H9 (cell line): ENCODE measurements at regions not wholly inside any gene's neighbourhood (a gene's known extent, or its start where the extent isn't known, plus 50 kb on each side); places are given as distances from the start of the nearest gene placed in this dataset.

Experiments
- DNase-seq: peaks from one replicate; pipeline ENCODE4 v3.0.0-alpha.2; 2017
- H2AFZ ChIP-seq: one replicate; pipeline ENCODE4 v1.6.1; 2013; ENCODE audit warnings: mild to moderate bottlenecking, low read length, control low read depth, moderate library complexity
- H2AK5ac ChIP-seq: 2 replicates; pipeline ENCODE4 v1.6.1; 2013; ENCODE audit warnings: low read length, control low read depth, mixed read lengths; ENCODE audit not compliant: insufficient read length
- H2BK120ac ChIP-seq: one replicate; pipeline ENCODE4 v1.6.1; 2013; ENCODE audit warnings: low read depth, mild to moderate bottlenecking, low read length, control low read depth, inconsistent platforms; ENCODE audit not compliant: poor library complexity, severe bottlenecking
- H2BK12ac ChIP-seq: 2 replicates; pipeline ENCODE4 v1.6.1; 2013; ENCODE audit warnings: low read length, control low read depth, mixed read lengths, low read depth; ENCODE audit not compliant: insufficient read length
- H2BK15ac ChIP-seq: 2 replicates; pipeline ENCODE4 v1.6.1; 2013; ENCODE audit warnings: low read depth, low read length, control low read depth
- H2BK20ac ChIP-seq: one replicate; pipeline ENCODE4 v1.6.1; 2013; ENCODE audit warnings: low read depth, mild to moderate bottlenecking, low read length, control low read depth, inconsistent platforms; ENCODE audit not compliant: poor library complexity, severe bottlenecking
- H2BK5ac ChIP-seq: 2 replicates; pipeline ENCODE4 v1.6.1; 2013; ENCODE audit warnings: low read length, control low read depth, mixed read lengths; ENCODE audit not compliant: insufficient read length
- H3K14ac ChIP-seq: 2 replicates; pipeline ENCODE4 v1.6.1; 2013; ENCODE audit warnings: low read length, control low read depth; ENCODE audit not compliant: insufficient read depth
- H3K18ac ChIP-seq: 2 replicates; pipeline ENCODE4 v1.6.1; 2013; ENCODE audit warnings: low read depth, mild to moderate bottlenecking, mixed read lengths, low read length, control low read depth; ENCODE audit not compliant: insufficient read length
- H3K23ac ChIP-seq: 2 replicates; pipeline ENCODE4 v1.6.1; 2013; ENCODE audit warnings: low read length, control low read depth, mixed read lengths, low read depth; ENCODE audit not compliant: insufficient read length
- H3K23me2 ChIP-seq: 2 replicates; pipeline ENCODE4 v1.6.1; 2013; ENCODE audit warnings: low read depth, mild to moderate bottlenecking, mixed read lengths, low read length, control low read depth; ENCODE audit not compliant: insufficient read length, poor library complexity, severe bottlenecking
- H3K27ac ChIP-seq: 2 replicates; pipeline ENCODE4 v1.5.1; 2013; ENCODE audit warnings: low read length, control low read depth, mixed read lengths, low read depth; ENCODE audit not compliant: insufficient read length
- H3K27me3 ChIP-seq: 2 replicates; pipeline ENCODE4 v1.6.1; 2013; ENCODE audit warnings: low read length, control low read depth, inconsistent platforms; ENCODE audit not compliant: insufficient read depth
- H3K4ac ChIP-seq: 2 replicates; pipeline ENCODE4 v1.6.1; 2013; ENCODE audit warnings: low read depth, mild to moderate bottlenecking, control low read depth, inconsistent platforms, low read length, moderate library complexity
- H3K4me1 ChIP-seq: 2 replicates; pipeline ENCODE4 v1.6.1; 2013; ENCODE audit warnings: low read length, control low read depth, inconsistent platforms; ENCODE audit not compliant: insufficient read depth
- H3K4me2 ChIP-seq: 2 replicates; pipeline ENCODE4 v1.6.1; 2013; ENCODE audit warnings: low read length, control low read depth, mixed read lengths; ENCODE audit not compliant: insufficient read length, insufficient read depth
- H3K56ac ChIP-seq: 2 replicates; pipeline ENCODE4 v1.6.1; 2013; ENCODE audit warnings: low read depth, mild to moderate bottlenecking, mixed read lengths, low read length, control low read depth; ENCODE audit not compliant: insufficient read length
- H3K79me1 ChIP-seq: 2 replicates; pipeline ENCODE4 v1.6.1; 2013; ENCODE audit warnings: low read depth, mild to moderate bottlenecking, moderate library complexity, low read length, control low read depth, inconsistent platforms; ENCODE audit not compliant: insufficient read depth, poor library complexity, severe bottlenecking
- H3K79me2 ChIP-seq: 2 replicates; pipeline ENCODE4 v1.6.1; 2013; ENCODE audit warnings: low read length, control low read depth, inconsistent platforms; ENCODE audit not compliant: insufficient read depth
- H3K9ac ChIP-seq: 2 replicates; pipeline ENCODE4 v1.6.1; 2013; ENCODE audit warnings: low read length, control low read depth, mixed read lengths; ENCODE audit not compliant: insufficient read length; ENCODE audit errors: extremely low read depth
- H3K9me3 ChIP-seq: one replicate; pipeline ENCODE4 v1.6.1; 2013; ENCODE audit warnings: low read depth, low read length, inconsistent platforms; ENCODE audit not compliant: control insufficient read depth
- H3T11ph ChIP-seq: one replicate; pipeline ENCODE4 v1.6.1; 2013; ENCODE audit warnings: mild to moderate bottlenecking, low read length, control low read depth, inconsistent platforms
- H4K20me1 ChIP-seq: one replicate; pipeline ENCODE4 v1.6.1; 2013; ENCODE audit not compliant: control insufficient read depth, insufficient read length, insufficient read depth
- H4K5ac ChIP-seq: 2 replicates; pipeline ENCODE4 v1.6.1; 2013; ENCODE audit warnings: low read depth, mild to moderate bottlenecking, mixed read lengths, low read length, control low read depth; ENCODE audit not compliant: insufficient read length
- H4K8ac ChIP-seq: replicated peaks from 2 replicates; pipeline ENCODE4 v1.6.1; 2013; ENCODE audit warnings: low read length, control low read depth, mixed read lengths, low read depth; ENCODE audit not compliant: insufficient read length
- H4K91ac ChIP-seq: 2 replicates; pipeline ENCODE4 v1.6.1; 2013; ENCODE audit warnings: low read depth, mild to moderate bottlenecking, moderate library complexity, mixed read lengths, low read length, control low read depth; ENCODE audit not compliant: insufficient read length
- H3K27ac Mint-ChIP-seq, 3 experiments: 2 replicates in 2 of 3; 3 replicates in 1 of 3; pipeline ENCODE4 v1.8.0; 2020 to 2021; ENCODE audit warnings: mixed read lengths in 3 of 3, mild to moderate bottlenecking in 1 of 3, moderate library complexity in 1 of 3
- H3K27me3 Mint-ChIP-seq: 2 replicates; pipeline ENCODE4 v1.8.0; 2021; ENCODE audit warnings: low read depth, mild to moderate bottlenecking, moderate library complexity, mixed read lengths
- H3K36me3 Mint-ChIP-seq, 3 experiments: 2 replicates in 2 of 3; 3 replicates in 1 of 3; pipeline ENCODE4 v1.8.0; 2020 to 2021; ENCODE audit warnings: low read depth in 3 of 3, mixed read lengths in 3 of 3; ENCODE audit not compliant: insufficient read depth in 1 of 3
- H3K4me1 Mint-ChIP-seq, 2 experiments: 2 replicates each; pipeline ENCODE4 v1.8.0; 2020; ENCODE audit warnings: mixed read lengths in 2 of 2
- H3K4me3 Mint-ChIP-seq, 2 experiments: 2 replicates in 1 of 2; 3 replicates in 1 of 2; pipeline ENCODE4 v1.8.0; 2020 to 2021; ENCODE audit warnings: mild to moderate bottlenecking in 2 of 2, mixed read lengths in 2 of 2, moderate library complexity in 1 of 2
- H3K9me3 Mint-ChIP-seq, 2 experiments: 2 replicates in 1 of 2; 3 replicates in 1 of 2; pipeline ENCODE4 v1.8.0; 2020; ENCODE audit warnings: mild to moderate bottlenecking in 2 of 2, mixed read lengths in 2 of 2, moderate library complexity in 1 of 2
- WGBS: extraction: QIAGEN DNeasy Blood & Tissue Kit; methylation state at CpG from one replicate; pipeline ENCODE4 v1.1.7; 2013; ENCODE audit warnings: missing lambda C conversion rate, low lambda C conversion rate, mixed read lengths; ENCODE audit not compliant: insufficient read length; ENCODE audit errors: extremely low coverage; 5-methylcytosine and 5-hydroxymethylcytosine counted together
- TF ChIP-seq, protein P1 (sequence below): fragments of 200-600 bp; sonication (generic); conservative IDR thresholded peaks from 3 replicates; pipeline ENCODE4 v1.8.0; 2021; ENCODE audit warnings: antibody characterized with exemption, mild to moderate bottlenecking

GRCh38 chr9:135340726-135341475 is 138.7 kb upstream of the PPP1R26 start:
- Histone ChIP-seq H3K27ac (peak overlapping the region; percentile 10), H2BK15ac (no peak overlapping the region)
- DNase-seq: no peak

More at GRCh38 chr9:135340726-135341475, 138.7 kb upstream of the PPP1R26 start:
- no peak overlapping the region for H4K8ac ChIP-seq
- H3K4me1 Mint-ChIP-seq: peaks cover 41 to 59% of the 10 kb centered on the region in 2 experiments
- H3K23ac ChIP-seq: no peak overlapping the region
- H3K36me3 Mint-ChIP-seq: no peaks in the 10 kb centered on the region; a peak in 1 of 7 replicates
- no peaks in the 10 kb centered on the region for H3K9me3 ChIP-seq
- H3K4me1 ChIP-seq: 0 out of 2 replicates have a peak, but pooled peaks cover 3% of the 10 kb centered on the region
- peak overlapping the region in 1 of 2 experiments; percentile 6; a peak in 1 of 5 replicates for H3K4me3 Mint-ChIP-seq
- TF ChIP-seq, protein P1, sequence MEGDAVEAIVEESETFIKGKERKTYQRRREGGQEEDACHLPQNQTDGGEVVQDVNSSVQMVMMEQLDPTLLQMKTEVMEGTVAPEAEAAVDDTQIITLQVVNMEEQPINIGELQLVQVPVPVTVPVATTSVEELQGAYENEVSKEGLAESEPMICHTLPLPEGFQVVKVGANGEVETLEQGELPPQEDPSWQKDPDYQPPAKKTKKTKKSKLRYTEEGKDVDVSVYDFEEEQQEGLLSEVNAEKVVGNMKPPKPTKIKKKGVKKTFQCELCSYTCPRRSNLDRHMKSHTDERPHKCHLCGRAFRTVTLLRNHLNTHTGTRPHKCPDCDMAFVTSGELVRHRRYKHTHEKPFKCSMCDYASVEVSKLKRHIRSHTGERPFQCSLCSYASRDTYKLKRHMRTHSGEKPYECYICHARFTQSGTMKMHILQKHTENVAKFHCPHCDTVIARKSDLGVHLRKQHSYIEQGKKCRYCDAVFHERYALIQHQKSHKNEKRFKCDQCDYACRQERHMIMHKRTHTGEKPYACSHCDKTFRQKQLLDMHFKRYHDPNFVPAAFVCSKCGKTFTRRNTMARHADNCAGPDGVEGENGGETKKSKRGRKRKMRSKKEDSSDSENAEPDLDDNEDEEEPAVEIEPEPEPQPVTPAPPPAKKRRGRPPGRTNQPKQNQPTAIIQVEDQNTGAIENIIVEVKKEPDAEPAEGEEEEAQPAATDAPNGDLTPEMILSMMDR: no peak
- no peak overlapping the region for H2BK5ac ChIP-seq
- no peak overlapping the region for H4K91ac ChIP-seq
- H3K79me2 ChIP-seq: no peaks in the 10 kb centered on the region
- H2BK12ac ChIP-seq: peak overlapping the region; percentile 7
- no peaks in the 10 kb centered on the region for H3K23me2 ChIP-seq
- peak overlapping the region; percentile 93 to 99 (median 97) for H3K27ac Mint-ChIP-seq
- no peak overlapping the region for H3K9ac ChIP-seq
- peak overlapping the region; percentile 55; the same call in 1 of the 2 replicates for H3K14ac ChIP-seq
- H2AK5ac ChIP-seq: no peak overlapping the region
- no peaks in the 10 kb centered on the region for H3K27me3 Mint-ChIP-seq
- H3K4ac ChIP-seq: no peak overlapping the region
- H3T11ph ChIP-seq: no peak overlapping the region
- no peak overlapping the region for H2AFZ ChIP-seq
- no peaks in the 10 kb centered on the region for H3K79me1 ChIP-seq
- H3K27me3 ChIP-seq: no peaks in the 10 kb centered on the region
- H3K4me2 ChIP-seq: no peak overlapping the region
- H3K18ac ChIP-seq: no peak overlapping the region
- H2BK120ac ChIP-seq: no peak overlapping the region
- no peak overlapping the region for H3K56ac ChIP-seq
- H2BK20ac ChIP-seq: no peak overlapping the region
- no peaks in the 10 kb centered on the region; a peak in 1 of 5 replicates for H3K9me3 Mint-ChIP-seq
- no peak overlapping the region for H4K5ac ChIP-seq
- WGBS: no CpG with 5 or more reads among the region's 20 CpGs
- peaks cover 3% of the 10 kb centered on the region for H4K20me1 ChIP-seq
